GM12878 (cell line): ENCODE measurements at regions not wholly inside any gene's neighbourhood (a gene's known extent, or its start where the extent isn't known, plus 50 kb on each side); places are given as distances from the start of the nearest gene placed in this dataset.
A peak's percentile ranks its signal among the peaks of the same experiment; 100 is the strongest.

Experiments used
- ATF2 ChIP-seq: IDR thresholded peaks from 2 replicates; pipeline ENCODE4 v1.6.1; 2012; ENCODE audit warnings: low read length, inconsistent platforms
- ATF7 ChIP-seq: fragments of 450-650 bp; IDR thresholded peaks from 2 replicates; pipeline ENCODE4 v1.6.1; 2016; ENCODE audit warnings: low read depth, mild to moderate bottlenecking
- BRCA1 ChIP-seq: IDR thresholded peaks from 2 replicates; pipeline ENCODE4 v1.6.1; 2011; ENCODE audit warnings: low read depth, low read length, improper control_type of control experiment
- CEBPZ ChIP-seq: fragments of 150-350 bp; IDR thresholded peaks from 2 replicates; pipeline ENCODE4 v1.6.1; 2016; ENCODE audit warnings: low read depth, low read length
- CHD4 ChIP-seq: fragments of 200-600 bp; sonication (generic); IDR thresholded peaks from 2 replicates; pipeline ENCODE4 v1.6.1; 2016; ENCODE audit warnings: mild to moderate bottlenecking
- ESRRA ChIP-seq: IDR thresholded peaks from 2 replicates; pipeline ENCODE4 v1.6.1; 2012; ENCODE audit warnings: mild to moderate bottlenecking, low read length, improper control_type of control experiment
- ETV6 ChIP-seq, 2 experiments: fragments of 450-650 bp in 1 of 2; IDR thresholded peaks in 1 of 2; conservative IDR thresholded peaks in 1 of 2; 2 replicates each; pipeline ENCODE4 v1.6.1; 2014; ENCODE audit warnings: antibody characterized with exemption in 1 of 2, borderline replicate concordance in 1 of 2, low read depth in 1 of 2, mild to moderate bottlenecking in 1 of 2, moderate library complexity in 1 of 2
- GABPA ChIP-seq: IDR thresholded peaks from 2 replicates; pipeline ENCODE4 v1.6.1; 2014; ENCODE audit warnings: antibody characterized with exemption, low read depth, mild to moderate bottlenecking, inconsistent platforms
- MAX ChIP-seq: IDR thresholded peaks from 2 replicates; pipeline ENCODE4 v1.6.1; 2012; ENCODE audit warnings: low read depth, low read length, improper control_type of control experiment
- MTA2 ChIP-seq: fragments of 450-650 bp; IDR thresholded peaks from 2 replicates; pipeline ENCODE4 v1.6.1; 2016; ENCODE audit warnings: low read depth, mild to moderate bottlenecking, moderate library complexity
- MTA3 ChIP-seq: IDR thresholded peaks from 2 replicates; pipeline ENCODE4 v1.6.1; 2012; ENCODE audit warnings: low read length, inconsistent platforms, borderline replicate concordance
- MXI1 ChIP-seq: fragments of 150-350 bp; IDR thresholded peaks from 2 replicates; pipeline ENCODE4 v1.6.1; 2011; ENCODE audit warnings: low read depth, mild to moderate bottlenecking, inconsistent platforms, low read length, improper control_type of control experiment
- NFIC ChIP-seq: IDR thresholded peaks from 2 replicates; pipeline ENCODE4 v1.6.1; 2012; ENCODE audit warnings: low read depth, mild to moderate bottlenecking, inconsistent platforms, low read length, moderate library complexity
- NKRF ChIP-seq: fragments of 450-650 bp; conservative IDR thresholded peaks from 2 replicates; pipeline ENCODE4 v1.6.1; 2017; ENCODE audit warnings: mild to moderate bottlenecking, moderate library complexity
- PKNOX1 ChIP-seq: fragments of 450-650 bp; IDR thresholded peaks from 2 replicates; pipeline ENCODE4 v1.6.1; 2016; ENCODE audit warnings: mild to moderate bottlenecking
- RBBP5 ChIP-seq: fragments of 200-600 bp; sonication (generic); conservative IDR thresholded peaks from 2 replicates; pipeline ENCODE4 v1.6.1; 2016
- SIN3A ChIP-seq: IDR thresholded peaks from 2 replicates; pipeline ENCODE4 v1.6.1; 2012; ENCODE audit warnings: low read depth, low read length, improper control_type of control experiment
- SMARCA5 ChIP-seq: fragments of 450-650 bp; IDR thresholded peaks from 2 replicates; pipeline ENCODE4 v1.6.1; 2017; ENCODE audit warnings: mild to moderate bottlenecking
- TF ChIP-seq, protein P1 (sequence below): fragments of 150-350 bp; IDR thresholded peaks from 2 replicates; pipeline ENCODE4 v1.6.1; 2014; ENCODE audit warnings: mild to moderate bottlenecking, low read depth, low read length

- TF ChIP-seq, protein P1, sequence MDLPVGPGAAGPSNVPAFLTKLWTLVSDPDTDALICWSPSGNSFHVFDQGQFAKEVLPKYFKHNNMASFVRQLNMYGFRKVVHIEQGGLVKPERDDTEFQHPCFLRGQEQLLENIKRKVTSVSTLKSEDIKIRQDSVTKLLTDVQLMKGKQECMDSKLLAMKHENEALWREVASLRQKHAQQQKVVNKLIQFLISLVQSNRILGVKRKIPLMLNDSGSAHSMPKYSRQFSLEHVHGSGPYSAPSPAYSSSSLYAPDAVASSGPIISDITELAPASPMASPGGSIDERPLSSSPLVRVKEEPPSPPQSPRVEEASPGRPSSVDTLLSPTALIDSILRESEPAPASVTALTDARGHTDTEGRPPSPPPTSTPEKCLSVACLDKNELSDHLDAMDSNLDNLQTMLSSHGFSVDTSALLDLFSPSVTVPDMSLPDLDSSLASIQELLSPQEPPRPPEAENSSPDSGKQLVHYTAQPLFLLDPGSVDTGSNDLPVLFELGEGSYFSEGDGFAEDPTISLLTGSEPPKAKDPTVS, result no peak
- TF ChIP-seq CHD4, result no peak
- TF ChIP-seq SIN3A, result no peak
- TF ChIP-seq RBBP5, result no peak
- TF ChIP-seq ATF7, result no peak
- peak; percentile 49; the same call in 1 of the 2 replicates for TF ChIP-seq PKNOX1
- no peak for TF ChIP-seq CEBPZ
- TF ChIP-seq NFIC, result peak; percentile 52
- no peak for TF ChIP-seq BRCA1
- no peak; the same call in 1 of the 2 replicates for TF ChIP-seq ATF2
- TF ChIP-seq MTA3, result no peak
- no peak for TF ChIP-seq SMARCA5
- no peak for TF ChIP-seq MXI1
- no peak for TF ChIP-seq ESRRA
- TF ChIP-seq ETV6 (conservative IDR thresholded peaks at IDR 0.05 in 1 of 2, IDR thresholded peaks at IDR 0.05 in 1 of 2; ENCODE audit: borderline replicate concordance in 1 of 2, low read depth in 1 of 2), result peak in 1 of 2 experiments; percentile 45; a peak in 1 of 4 replicates
- TF ChIP-seq MAX, result no peak
- peak; percentile 21; the same call in 1 of the 2 replicates for TF ChIP-seq MTA2
- TF ChIP-seq NKRF, result no peak
- TF ChIP-seq GABPA, result no peak
These were observed 127.5 kb upstream of the SLC1A4 start (continued) for GRCh38 chr2:64861452-64862397.
